GM23338 (cell line): ENCODE measurements at regions not wholly inside any gene's neighbourhood (a gene's known extent, or its start where the extent isn't known, plus 50 kb on each side); places are given as distances from the start of the nearest gene placed in this dataset.

ENCODE experiments used
- CREB1 ChIP-seq: fragments of 250-450 bp; sonication (Bioruptor Pico); IDR thresholded peaks from 2 replicates; pipeline ENCODE4 v1.5.0; 2020; ENCODE audit warnings: low read depth, mild to moderate bottlenecking, moderate library complexity
- CTCF ChIP-seq, 2 experiments: fragments of 200-600 bp in 1 of 2; sonication (generic) in 1 of 2; conservative IDR thresholded peaks; 2 replicates each; pipeline versions ENCODE4 v1.5.1 to v1.6.1; 2016 to 2017; ENCODE audit warnings: antibody characterized with exemption in 2 of 2, low read depth in 2 of 2, mild to moderate bottlenecking in 2 of 2, moderate library complexity in 1 of 2
- ETS1 ChIP-seq: IDR thresholded peaks from 2 replicates; pipeline ENCODE4 v1.6.1; 2016; ENCODE audit warnings: antibody characterized with exemption
- EZH2 ChIP-seq: fragments of 200-600 bp; sonication (generic); IDR thresholded peaks from one replicate; pipeline ENCODE4 v1.8.0; 2017; ENCODE audit warnings: antibody characterized with exemption, mild to moderate bottlenecking, low read depth; ENCODE audit not compliant: unreplicated experiment
- EZH2phosphoT487 ChIP-seq: fragments of 200-600 bp; sonication (generic); IDR thresholded peaks from one replicate; pipeline ENCODE4 v1.8.1; 2018; ENCODE audit warnings: antibody characterized with exemption; ENCODE audit not compliant: unreplicated experiment
- JUNB ChIP-seq: IDR thresholded peaks from one replicate; pipeline ENCODE4 v1.6.1; 2016; ENCODE audit warnings: antibody characterized with exemption; ENCODE audit not compliant: unreplicated experiment
- NANOG ChIP-seq: IDR thresholded peaks from 2 replicates; pipeline ENCODE4 v1.6.1; 2016; ENCODE audit warnings: antibody characterized with exemption, borderline replicate concordance
- POLR2AphosphoS5 ChIP-seq: IDR thresholded peaks from 2 replicates; pipeline ENCODE4 v1.6.1; 2016; ENCODE audit warnings: antibody characterized with exemption, low read depth
- REST ChIP-seq: IDR thresholded peaks from one replicate; pipeline ENCODE4 v1.6.1; 2018; ENCODE audit warnings: antibody characterized with exemption; ENCODE audit not compliant: unreplicated experiment
- STAT1 ChIP-seq: IDR thresholded peaks from one replicate; pipeline ENCODE4 v1.6.1; 2016; ENCODE audit warnings: antibody characterized with exemption; ENCODE audit not compliant: unreplicated experiment
- ZNF114 ChIP-seq: fragments of 250-450 bp; sonication (Bioruptor Pico); IDR thresholded peaks from 2 replicates; pipeline ENCODE4 v1.5.0; 2020; ENCODE audit warnings: mild to moderate bottlenecking, moderate library complexity

GRCh38 chr1:79638382-79638781, 631.9 kb upstream of the ADGRL4 start:
- TF ChIP-seq CTCF (conservative IDR thresholded peaks at IDR 0.05; ENCODE audit: low read depth in 2 of 2) = no peak
- no peak for TF ChIP-seq ZNF114 (CRISPR knock-in tag)
- TF ChIP-seq STAT1 = no peak
- no peak for TF ChIP-seq POLR2AphosphoS5
- TF ChIP-seq REST = no peak
- no peak for TF ChIP-seq EZH2
- TF ChIP-seq EZH2phosphoT487 = no peak
- no peak for TF ChIP-seq ETS1
- no peak for TF ChIP-seq CREB1
- TF ChIP-seq JUNB = no peak
- no peak for TF ChIP-seq NANOG
